Endothelial cell of hepatic sinusoid (primary cell): ENCODE measurements at regions not wholly inside any gene's neighbourhood (a gene's known extent, or its start where the extent isn't known, plus 50 kb on each side); places are given as distances from the start of the nearest gene placed in this dataset.

Source experiments
- in situ Hi-C: cut with HindIII; loops from 2 replicates; pipeline ENCODE4 v1.10.0; 2017; ENCODE audit warnings: low sequenced_read_pairs

GRCh38 chr7:9796241-9796640 is 1177.4 kb upstream of the PHF14 start:
- in situ Hi-C loops: no loop called here

- in situ Hi-C loops: no loop called here
Observed at GRCh38 chr7:9822458-9823290, 1151.0 kb upstream of the PHF14 start.

GRCh38 chr7:9835199-9835598 is 1138.5 kb upstream of the PHF14 start:
- in situ Hi-C loops: no loop called here

GRCh38 chr7:9836671-9837070 is 1137.0 kb upstream of the PHF14 start:
- in situ Hi-C loops: no loop called here

GRCh38 chr7:9842301-9842700 is 1131.4 kb upstream of the PHF14 start:
- in situ Hi-C loops: no loop called here

GRCh38 chr7:9846902-9847301 is 1126.8 kb upstream of the PHF14 start:
- in situ Hi-C loops: no loop called here

GRCh38 chr7:9854605-9855004 is 1119.1 kb upstream of the PHF14 start:
- in situ Hi-C loops: no loop called here

GRCh38 chr7:9856668-9857067 is 1117.0 kb upstream of the PHF14 start:
- in situ Hi-C loops: no loop called here

- in situ Hi-C loops: no loop called here
Observed at GRCh38 chr7:9863545-9863944, 1110.1 kb upstream of the PHF14 start.

- in situ Hi-C loops: no loop called here
Observed at GRCh38 chr7:9869151-9869550, 1104.5 kb upstream of the PHF14 start.

- in situ Hi-C loops: no loop called here
Observed at GRCh38 chr7:9869566-9869965, 1104.1 kb upstream of the PHF14 start.

- in situ Hi-C loops: no loop called here
Observed at GRCh38 chr7:9870674-9871073, 1103.0 kb upstream of the PHF14 start.

GRCh38 chr7:9874182-9874581 is 1099.5 kb upstream of the PHF14 start:
- in situ Hi-C loops: no loop called here

- in situ Hi-C loops: no loop called here
Observed at GRCh38 chr7:9876053-9876452, 1097.6 kb upstream of the PHF14 start.

- in situ Hi-C loops: no loop called here
Observed at GRCh38 chr7:9889554-9889953, 1084.1 kb upstream of the PHF14 start.

- in situ Hi-C loops: no loop called here
Observed at GRCh38 chr7:9890092-9890491, 1083.6 kb upstream of the PHF14 start.

- in situ Hi-C loops: no loop called here
Observed at GRCh38 chr7:9891056-9891455, 1082.6 kb upstream of the PHF14 start.

GRCh38 chr7:9900339-9900738 is 1073.3 kb upstream of the PHF14 start:
- in situ Hi-C loops: no loop called here

GRCh38 chr7:9921326-9921725 is 1052.3 kb upstream of the PHF14 start:
- in situ Hi-C loops: no loop called here

GRCh38 chr7:9937944-9938631 is 1035.6 kb upstream of the PHF14 start:
- in situ Hi-C loops: no loop called here

GRCh38 chr7:9939176-9939575 is 1034.5 kb upstream of the PHF14 start:
- in situ Hi-C loops: no loop called here

GRCh38 chr7:9945131-9945530 is 1028.5 kb upstream of the PHF14 start:
- in situ Hi-C loops: no loop called here
